ENCODE measurements at regions not wholly inside any gene's neighbourhood (a gene's known extent, or its start where the extent isn't known, plus 50 kb on each side); places are given as distances from the start of the nearest gene placed in this dataset.

DNA sequence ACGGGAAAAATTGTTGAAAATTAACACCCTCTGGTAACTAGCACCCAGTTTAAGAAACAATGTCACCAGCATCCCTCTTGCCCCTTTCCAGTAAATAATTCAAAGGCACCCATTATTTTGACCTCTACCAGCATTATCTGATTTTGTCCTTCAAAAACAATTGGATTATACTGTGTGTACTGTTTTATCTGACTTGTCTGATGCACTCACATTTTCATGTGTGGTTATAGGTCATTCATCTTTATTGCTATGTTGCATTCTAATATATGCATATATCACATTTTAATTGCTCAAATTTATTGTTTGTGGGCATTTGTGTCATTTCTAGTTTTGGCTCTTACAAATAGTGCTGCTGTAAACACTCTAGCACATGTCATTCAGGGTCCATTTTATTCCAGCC, 260.9 kb upstream of the PRDM1 start:
- CTCF ChIA-PET, result interaction anchor here (1.0 kb wide), 1 partner anchor 11 kb away, joined by 3 read pairs; no protein-coding TSS in a partner anchor
- Mint-ChIP-seq H3K9me3 (ENCODE audit: insufficient read depth) (no peaks in the 10 kb centered on the region), H3K4me1 (ENCODE audit: low read depth) (no peaks in the 10 kb centered on the region), H3K27me3 (ENCODE audit: low read depth) (peaks cover 14% of the 10 kb centered on the region), H3K4me3 (no peak overlapping the region), H3K27ac (no peak overlapping the region), H3K36me3 (ENCODE audit: low read depth) (peaks cover 3% of the 10 kb centered on the region)
- POLR2A ChIA-PET, result no interaction called here
- ATAC-seq, result no peak
- no peak for DNase-seq

DNA sequence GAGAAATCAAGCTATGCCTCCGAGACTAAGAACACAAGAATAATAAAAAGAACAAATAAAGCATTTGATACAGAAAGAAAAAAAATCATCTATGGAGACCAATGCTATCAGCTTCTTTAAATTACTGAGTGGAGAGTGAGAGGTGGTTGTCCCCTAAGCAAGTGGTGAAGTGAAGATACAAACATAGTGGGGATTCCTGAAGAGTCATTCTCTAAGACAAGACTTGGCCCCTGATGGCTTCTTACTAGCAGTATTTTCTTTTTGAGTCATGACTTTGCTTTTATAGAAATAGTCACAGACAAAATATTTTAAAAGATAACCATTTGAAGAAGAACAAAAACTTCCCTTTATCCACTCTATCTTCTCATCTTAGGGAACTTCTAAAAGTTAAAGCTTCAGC, 261.4 kb upstream of the PRDM1 start:
- ATAC-seq, result no peak
- no peak overlapping the region for H3K4me3 Mint-ChIP-seq
- CTCF ChIA-PET, result interaction anchor here (1.0 kb wide), 1 partner anchor 12 kb away, joined by 3 read pairs; no protein-coding TSS in a partner anchor

GRCh38 chr6:105821777-105822176, 264.4 kb upstream of the PRDM1 start:
- H3K36me3 Mint-ChIP-seq (ENCODE audit: low read depth), result peaks cover 3% of the 10 kb centered on the region
- ATAC-seq (no peak), DNase-seq (no peak)
- H3K27ac Mint-ChIP-seq, result no peak overlapping the region
- ChIA-PET CTCF (no interaction called here), POLR2A (no interaction called here)
- no peaks in the 10 kb centered on the region for H3K9me3 Mint-ChIP-seq (ENCODE audit: insufficient read depth)
- peaks cover 20% of the 10 kb centered on the region for H3K27me3 Mint-ChIP-seq (ENCODE audit: low read depth)
- peaks cover under 1% of the 10 kb centered on the region for H3K4me1 Mint-ChIP-seq (ENCODE audit: low read depth)
- H3K4me3 Mint-ChIP-seq, result no peak overlapping the region

More for the DNA sequence above, 261.4 kb upstream of the PRDM1 start:
- POLR2A ChIA-PET, result no interaction called here
- Mint-ChIP-seq H3K27me3 (ENCODE audit: low read depth) (peaks cover 14% of the 10 kb centered on the region), H3K27ac (no peak overlapping the region), H3K9me3 (ENCODE audit: insufficient read depth) (no peaks in the 10 kb centered on the region), H3K36me3 (ENCODE audit: low read depth) (peaks cover 3% of the 10 kb centered on the region), H3K4me1 (ENCODE audit: low read depth) (no peaks in the 10 kb centered on the region)
- no peak for DNase-seq

DNA sequence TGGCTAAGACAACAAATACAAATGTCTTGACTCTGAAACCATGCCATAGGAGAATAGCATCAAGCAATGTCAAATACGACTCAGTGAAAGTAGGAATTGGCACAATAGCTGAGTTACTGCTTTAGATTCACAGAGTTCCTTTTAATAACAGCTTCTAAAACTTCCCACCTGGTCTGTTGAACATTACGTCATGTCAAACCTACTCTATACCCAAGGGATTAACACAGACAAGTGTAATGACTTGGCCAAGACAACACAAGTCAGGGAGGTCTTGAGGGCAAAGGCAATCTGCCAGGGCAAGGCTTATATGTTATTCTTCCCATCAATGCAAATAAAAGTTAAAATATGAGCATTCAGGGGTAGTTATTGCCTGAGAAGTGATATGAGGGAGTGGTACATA, 265.1 kb upstream of the PRDM1 start:
- no peak overlapping the region for H3K4me3 Mint-ChIP-seq
- ChIA-PET POLR2A (no interaction called here), CTCF (interaction anchor here (0.6 kb wide), 1 partner anchor 475 kb away, joined by 4 read pairs; no protein-coding TSS in a partner anchor)
- no peaks in the 10 kb centered on the region for H3K9me3 Mint-ChIP-seq (ENCODE audit: insufficient read depth)
- ATAC-seq (no peak), DNase-seq (no peak)
- peaks cover 3% of the 10 kb centered on the region for H3K36me3 Mint-ChIP-seq (ENCODE audit: low read depth)
- peaks cover 24% of the 10 kb centered on the region for H3K27me3 Mint-ChIP-seq (ENCODE audit: low read depth)
- H3K4me1 Mint-ChIP-seq (ENCODE audit: low read depth), result peaks cover 7% of the 10 kb centered on the region
- no peak overlapping the region for H3K27ac Mint-ChIP-seq

DNA sequence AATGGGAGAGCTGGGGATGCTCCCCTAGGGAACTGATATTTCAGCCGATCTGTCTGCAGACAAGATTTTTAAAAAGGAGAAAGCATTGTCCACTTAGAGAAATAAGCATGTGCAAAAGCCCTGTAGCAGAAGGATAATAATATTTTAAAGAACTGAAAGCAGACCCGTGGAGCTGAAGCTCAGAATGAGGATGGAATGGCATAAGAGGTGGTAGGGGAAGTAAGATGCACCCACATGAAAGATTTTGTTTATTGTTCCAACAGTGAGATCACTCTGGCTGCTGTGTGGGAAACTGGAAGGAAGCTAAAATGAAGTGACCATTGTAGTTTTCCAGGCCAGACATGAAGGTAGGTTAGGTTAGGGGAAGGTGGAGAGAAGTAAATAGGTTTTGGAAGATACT, 266.4 kb upstream of the PRDM1 start:
- no peak for DNase-seq
- ChIA-PET CTCF (no interaction called here), POLR2A (no interaction called here)

GRCh38 chr6:105818505-105818904, 267.6 kb upstream of the PRDM1 start:
- Mint-ChIP-seq H3K4me3 (no peak overlapping the region), H3K9me3 (ENCODE audit: insufficient read depth) (no peaks in the 10 kb centered on the region), H3K4me1 (ENCODE audit: low read depth) (peaks cover 32% of the 10 kb centered on the region), H3K27me3 (ENCODE audit: low read depth) (peaks cover 22% of the 10 kb centered on the region), H3K27ac (no peak overlapping the region), H3K36me3 (ENCODE audit: low read depth) (peaks cover 3% of the 10 kb centered on the region)
- POLR2A ChIA-PET, result no interaction called here
- CTCF ChIA-PET, result no interaction called here
- ATAC-seq, result no peak
- no peak for DNase-seq

More for the DNA sequence above, 266.4 kb upstream of the PRDM1 start:
- no peak for ATAC-seq
- H3K4me1 Mint-ChIP-seq (ENCODE audit: low read depth), result peaks cover 20% of the 10 kb centered on the region
- H3K27me3 Mint-ChIP-seq (ENCODE audit: low read depth), result peaks cover 26% of the 10 kb centered on the region
- no peak overlapping the region for H3K4me3 Mint-ChIP-seq
- peaks cover 3% of the 10 kb centered on the region for H3K36me3 Mint-ChIP-seq (ENCODE audit: low read depth)
- H3K9me3 Mint-ChIP-seq (ENCODE audit: insufficient read depth), result no peaks in the 10 kb centered on the region
- no peak overlapping the region for H3K27ac Mint-ChIP-seq

- peaks cover 20% of the 10 kb centered on the region for H3K27me3 Mint-ChIP-seq (ENCODE audit: low read depth)
- ChIA-PET POLR2A (no interaction called here), CTCF (no interaction called here)
- DNase-seq (no peak), ATAC-seq (no peak)
- no peak overlapping the region for H3K4me3 Mint-ChIP-seq
- no peak overlapping the region for H3K27ac Mint-ChIP-seq
- no peaks in the 10 kb centered on the region for H3K9me3 Mint-ChIP-seq (ENCODE audit: insufficient read depth)
- peaks cover 35% of the 10 kb centered on the region for H3K4me1 Mint-ChIP-seq (ENCODE audit: low read depth)
- peaks cover 3% of the 10 kb centered on the region for H3K36me3 Mint-ChIP-seq (ENCODE audit: low read depth)
These were observed 268.2 kb upstream of the PRDM1 start for GRCh38 chr6:105817961-105818360.

- POLR2A ChIA-PET, result no interaction called here
- H3K27ac Mint-ChIP-seq, result no peak overlapping the region
- no peak for ATAC-seq
- peaks cover 20% of the 10 kb centered on the region for H3K27me3 Mint-ChIP-seq (ENCODE audit: low read depth)
- H3K36me3 Mint-ChIP-seq (ENCODE audit: low read depth), result peaks cover 3% of the 10 kb centered on the region
- DNase-seq, result no peak
- H3K9me3 Mint-ChIP-seq (ENCODE audit: insufficient read depth), result no peaks in the 10 kb centered on the region
- CTCF ChIA-PET, result no interaction called here
- peaks cover 38% of the 10 kb centered on the region for H3K4me1 Mint-ChIP-seq (ENCODE audit: low read depth)
- no peak overlapping the region for H3K4me3 Mint-ChIP-seq
These were observed 268.8 kb upstream of the PRDM1 start for GRCh38 chr6:105817370-105817769.

- ATAC-seq (no peak), DNase-seq (no peak)
- peaks cover 5% of the 10 kb centered on the region for H3K36me3 Mint-ChIP-seq (ENCODE audit: low read depth)
- no peaks in the 10 kb centered on the region for H3K9me3 Mint-ChIP-seq (ENCODE audit: insufficient read depth)
- ChIA-PET CTCF (no interaction called here), POLR2A (no interaction called here)
- peaks cover 20% of the 10 kb centered on the region for H3K27me3 Mint-ChIP-seq (ENCODE audit: low read depth)
- H3K4me3 Mint-ChIP-seq, result no peak overlapping the region
- H3K4me1 Mint-ChIP-seq (ENCODE audit: low read depth), result peaks cover 40% of the 10 kb centered on the region
- no peak overlapping the region for H3K27ac Mint-ChIP-seq
These were observed 269.3 kb upstream of the PRDM1 start for GRCh38 chr6:105816847-105817246.

GRCh38 chr6:105815661-105816555, 270.2 kb upstream of the PRDM1 start:
- Mint-ChIP-seq H3K4me1 (ENCODE audit: low read depth) (peaks cover 44% of the 10 kb centered on the region), H3K27ac (no peak overlapping the region), H3K9me3 (ENCODE audit: insufficient read depth) (no peaks in the 10 kb centered on the region), H3K36me3 (ENCODE audit: low read depth) (peaks cover 5% of the 10 kb centered on the region), H3K27me3 (ENCODE audit: low read depth) (peaks cover 20% of the 10 kb centered on the region), H3K4me3 (no peak overlapping the region)
- ATAC-seq (no peak), DNase-seq (no peak)
- POLR2A ChIA-PET, result no interaction called here
- CTCF ChIA-PET, result no interaction called here

DNA sequence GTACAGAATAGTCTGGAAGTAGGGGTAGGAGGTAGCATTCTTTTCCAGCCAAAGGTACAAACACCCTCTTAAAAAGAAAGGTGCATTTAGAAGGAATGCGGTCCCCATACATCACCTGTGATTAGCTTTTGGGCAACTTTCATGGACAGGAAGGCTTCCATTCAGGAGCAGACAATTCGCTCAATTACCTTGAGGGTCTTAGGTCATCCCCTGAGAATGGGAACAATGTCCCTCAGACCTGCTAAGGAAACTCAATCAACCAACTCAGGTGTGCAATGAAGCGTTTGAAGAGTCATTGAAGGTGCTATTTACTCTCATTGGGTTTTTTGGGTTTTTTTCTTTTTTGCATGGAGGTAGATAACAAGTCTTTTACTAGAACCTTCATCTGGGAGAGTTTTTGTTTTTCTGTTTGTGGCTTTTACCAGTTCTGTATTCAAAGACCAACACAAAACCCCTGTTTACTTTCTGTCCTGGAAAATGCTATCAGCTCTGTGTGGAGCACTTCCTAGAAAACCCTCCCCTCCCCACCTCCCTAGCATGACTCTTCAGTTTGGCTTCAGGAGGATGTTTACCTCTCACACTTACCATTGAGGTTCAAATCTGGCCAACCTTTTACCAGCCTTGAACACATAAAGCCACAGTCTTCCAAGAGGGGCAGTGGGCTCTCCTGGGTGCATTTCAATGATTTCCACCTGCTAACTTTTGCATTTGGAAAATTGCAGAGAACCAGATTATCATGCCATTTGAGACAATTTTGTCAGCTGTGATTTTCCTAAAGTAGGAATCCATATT, 271.2 kb upstream of the PRDM1 start:
- peaks cover 5% of the 10 kb centered on the region for H3K36me3 Mint-ChIP-seq (ENCODE audit: low read depth)
- ATAC-seq (peak; percentile 29), DNase-seq (no peak)
- peak overlapping the region; percentile 21 for H3K27ac Mint-ChIP-seq
- H3K9me3 Mint-ChIP-seq (ENCODE audit: insufficient read depth), result no peaks in the 10 kb centered on the region
- H3K27me3 Mint-ChIP-seq (ENCODE audit: low read depth), result peaks cover 17% of the 10 kb centered on the region
- CTCF ChIA-PET, result no interaction called here
- H3K4me1 Mint-ChIP-seq (ENCODE audit: low read depth), result peaks cover 54% of the 10 kb centered on the region
- POLR2A ChIA-PET, result no interaction called here
- H3K4me3 Mint-ChIP-seq, result no peak overlapping the region

- Mint-ChIP-seq H3K9me3 (ENCODE audit: insufficient read depth) (no peaks in the 10 kb centered on the region), H3K4me1 (ENCODE audit: low read depth) (peaks cover 68% of the 10 kb centered on the region), H3K27me3 (ENCODE audit: low read depth) (peaks cover 4% of the 10 kb centered on the region), H3K4me3 (no peak overlapping the region), H3K36me3 (ENCODE audit: low read depth) (peaks cover 5% of the 10 kb centered on the region), H3K27ac (peak overlapping the region; percentile 47)
- ATAC-seq (no peak), DNase-seq (no peak)
- POLR2A ChIA-PET, result interaction anchor here (0.9 to 1.0 kb wide), 2 partner anchors 184 to 330 kb away, joined by 3 read pairs; no protein-coding TSS in a partner anchor
- CTCF ChIA-PET, result no interaction called here
These were observed 275.1 kb upstream of the PRDM1 start for GRCh38 chr6:105810922-105811482.

All from activated CD8-positive, alpha-beta T cell treated with anti-CD3 and anti-CD28 coated beads, Interleukin-2, amount 10 ng/mL, durations not matched to agents 7 days and 5 days (primary cell).